Gastrocnemius medialis (tissue), 4 donors: ENCODE measurements at regions not wholly inside any gene's neighbourhood (a gene's known extent, or its start where the extent isn't known, plus 50 kb on each side); places are given as distances from the start of the nearest gene placed in this dataset.

Experiments
- POLR2A ChIP-seq, 2 donors: fragments of 450-650 bp; IDR thresholded peaks; one replicate each; pipeline ENCODE4 v1.6.1; 2017; ENCODE audit warnings: antibody characterized with exemption in 2 of 2, mild to moderate bottlenecking in 2 of 2, moderate library complexity in 2 of 2
- TF ChIP-seq, protein P1 (sequence below), 5 experiments: fragments of 450-650 bp in 3 of 5; fragments of 200-600 bp in 2 of 5; sonication (generic) in 2 of 5; IDR thresholded peaks in 4 of 5; conservative IDR thresholded peaks in 1 of 5; 1 replicate in 4 of 5; 2 replicates in 1 of 5; pipeline ENCODE4 v1.5.1; 2016 to 2019; ENCODE audit warnings: antibody characterized with exemption in 5 of 5, mild to moderate bottlenecking in 3 of 5, moderate library complexity in 3 of 5

DNA sequence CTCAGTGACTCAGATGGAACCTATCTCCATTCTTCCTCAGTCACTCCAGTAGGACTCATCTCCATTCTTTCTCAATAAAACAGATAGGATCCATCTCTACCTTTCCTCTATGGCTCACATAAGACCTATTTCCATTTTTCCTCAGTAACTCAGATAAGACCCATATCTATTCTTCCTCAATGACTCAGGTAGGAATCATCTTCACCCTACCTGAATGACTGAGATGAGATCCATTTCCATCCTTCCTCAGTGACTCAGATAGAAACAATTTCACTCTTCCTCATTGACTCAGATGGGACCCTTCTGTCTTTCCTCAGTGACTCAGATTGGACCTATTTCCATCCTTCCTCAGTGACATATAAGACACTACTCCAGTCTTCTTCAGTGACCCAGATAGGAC lies 165.1 kb downstream of the FBXO4 start:
- TF ChIP-seq POLR2A (IDR thresholded peaks at IDR 0.05) = no peak
- TF ChIP-seq, protein P1, sequence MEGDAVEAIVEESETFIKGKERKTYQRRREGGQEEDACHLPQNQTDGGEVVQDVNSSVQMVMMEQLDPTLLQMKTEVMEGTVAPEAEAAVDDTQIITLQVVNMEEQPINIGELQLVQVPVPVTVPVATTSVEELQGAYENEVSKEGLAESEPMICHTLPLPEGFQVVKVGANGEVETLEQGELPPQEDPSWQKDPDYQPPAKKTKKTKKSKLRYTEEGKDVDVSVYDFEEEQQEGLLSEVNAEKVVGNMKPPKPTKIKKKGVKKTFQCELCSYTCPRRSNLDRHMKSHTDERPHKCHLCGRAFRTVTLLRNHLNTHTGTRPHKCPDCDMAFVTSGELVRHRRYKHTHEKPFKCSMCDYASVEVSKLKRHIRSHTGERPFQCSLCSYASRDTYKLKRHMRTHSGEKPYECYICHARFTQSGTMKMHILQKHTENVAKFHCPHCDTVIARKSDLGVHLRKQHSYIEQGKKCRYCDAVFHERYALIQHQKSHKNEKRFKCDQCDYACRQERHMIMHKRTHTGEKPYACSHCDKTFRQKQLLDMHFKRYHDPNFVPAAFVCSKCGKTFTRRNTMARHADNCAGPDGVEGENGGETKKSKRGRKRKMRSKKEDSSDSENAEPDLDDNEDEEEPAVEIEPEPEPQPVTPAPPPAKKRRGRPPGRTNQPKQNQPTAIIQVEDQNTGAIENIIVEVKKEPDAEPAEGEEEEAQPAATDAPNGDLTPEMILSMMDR (IDR thresholded peaks at IDR 0.05 in 4 of 5, conservative IDR thresholded peaks at IDR 0.05 in 1 of 5) = no peak
